H1 (cell line): ENCODE measurements at regions not wholly inside any gene's neighbourhood (a gene's known extent, or its start where the extent isn't known, plus 50 kb on each side); places are given as distances from the start of the nearest gene placed in this dataset.

Experiments used
- CTCF ChIA-PET: fragments of 300-600 bp; sonication (Branson Sonifier 250); formaldehyde crosslinking; loops from one replicate; lab custom pipeline; 2021; ENCODE audit not compliant: partially characterized antibody; lab: Charles Lee
- POLR2A ChIA-PET: fragments of 300-600 bp; sonication (Branson Sonifier 250); formaldehyde crosslinking; loops from one replicate; lab custom pipeline; 2021; ENCODE audit warnings: inconsistent platforms; ENCODE audit not compliant: partially characterized antibody; lab: Charles Lee
- DNase-seq, 2 experiments: peaks; one replicate each; pipeline versions ENCODE4 v3.0.0 to v3.0.0-alpha.2; 2010 to 2022; ENCODE audit warnings: low spot score in 2 of 2, low read depth in 1 of 2, mixed read lengths in 1 of 2
- FAIRE-seq: peaks from 2 replicates; lab custom pipeline; 2011; peaks lifted over from hg19 to GRCh38; lab: Jason Lieb, UNC
- H2AFZ ChIP-seq: 2 replicates; pipeline ENCODE4 v1.8.1; 2012; ENCODE audit warnings: low read length, inconsistent platforms
- H2AK5ac ChIP-seq: 2 replicates; pipeline ENCODE4 v1.6.1; 2013; ENCODE audit warnings: low read depth, low read length
- H2BK120ac ChIP-seq: replicated peaks from 2 replicates; pipeline ENCODE3; 2013; ENCODE audit warnings: low read depth, low read length, inconsistent platforms
- H2BK12ac ChIP-seq: 2 replicates; pipeline ENCODE4 v1.6.1; 2013; ENCODE audit warnings: low read depth, low read length
- H2BK15ac ChIP-seq: 2 replicates; pipeline ENCODE4 v1.6.1; 2013; ENCODE audit warnings: low read length
- H2BK20ac ChIP-seq: 2 replicates; pipeline ENCODE4 v1.6.1; 2013; ENCODE audit warnings: low read length
- H2BK5ac ChIP-seq: 2 replicates; pipeline ENCODE4 v1.6.1; 2013; ENCODE audit warnings: low read depth, low read length
- H3K14ac ChIP-seq: 2 replicates; pipeline ENCODE4 v1.6.1; 2013; ENCODE audit warnings: inconsistent platforms; ENCODE audit not compliant: insufficient read length
- H3K18ac ChIP-seq: 2 replicates; pipeline ENCODE4 v1.6.1; 2013; ENCODE audit warnings: low read length; ENCODE audit errors: extremely low read depth
- H3K23ac ChIP-seq: 2 replicates; pipeline ENCODE4 v1.6.1; 2013; ENCODE audit warnings: inconsistent platforms; ENCODE audit not compliant: insufficient read length
- H3K23me2 ChIP-seq: 2 replicates; pipeline ENCODE4 v1.6.1; 2013; ENCODE audit warnings: low read depth, low read length
- H3K27ac ChIP-seq: 2 replicates; pipeline ENCODE4 v1.6.1; 2011; ENCODE audit warnings: low read depth, low read length, inconsistent platforms
- H3K27me3 ChIP-seq, 4 experiments: replicated peaks in 1 of 4; 1 replicate in 1 of 4; 2 replicates in 3 of 4; pipeline versions ENCODE4 v1.6.1 to v1.8.1; 2011 to 2013; ENCODE audit warnings: low read length in 3 of 4, mild to moderate bottlenecking in 3 of 4, inconsistent platforms in 2 of 4, mixed read lengths in 2 of 4, moderate library complexity in 1 of 4; ENCODE audit not compliant: control insufficient read depth in 3 of 4, insufficient read depth in 3 of 4; ENCODE audit errors: extremely low read depth in 1 of 4
- H3K36me3 ChIP-seq, 4 experiments: 2 replicates each; pipeline versions ENCODE4 v1.6.1 to v1.8.1; 2011 to 2013; ENCODE audit warnings: mild to moderate bottlenecking in 4 of 4, low read length in 3 of 4, moderate library complexity in 2 of 4, control low read depth in 1 of 4, inconsistent platforms in 1 of 4; ENCODE audit not compliant: insufficient read depth in 4 of 4, control insufficient read depth in 2 of 4
- H3K4ac ChIP-seq: replicated peaks from 2 replicates; pipeline ENCODE3; 2013; ENCODE audit warnings: low read length, low read depth, mixed read lengths, inconsistent platforms; ENCODE audit not compliant: insufficient read length
- H3K4me1 ChIP-seq, 4 experiments: replicated peaks in 1 of 4; 1 replicate in 1 of 4; 2 replicates in 3 of 4; pipeline versions ENCODE4 v1.6.1 to v1.8.1; 2011 to 2013; ENCODE audit warnings: low read length in 3 of 4, inconsistent platforms in 2 of 4, mixed read lengths in 1 of 4; ENCODE audit not compliant: insufficient read depth in 4 of 4, control insufficient read depth in 3 of 4
- H3K4me2 ChIP-seq, 2 experiments: 2 replicates each; pipeline versions ENCODE4 v1.6.1 to v1.8.1; 2011 to 2013; ENCODE audit warnings: low read depth in 2 of 2, low read length in 2 of 2, control low read depth in 1 of 2, inconsistent platforms in 1 of 2, mild to moderate bottlenecking in 1 of 2; ENCODE audit not compliant: insufficient read depth in 1 of 2
- H3K4me3 ChIP-seq, 4 experiments: fragments of 200-600, 300-600 bp in 1 of 4; sonication (generic), shearing (Covaris generic), sonication (Bioruptor Twin) in 1 of 4; 2 replicates each; pipeline versions ENCODE4 v1.5.1 to v1.8.1; 2011 to 2016; ENCODE audit warnings: low read length in 4 of 4, low read depth in 3 of 4, control low read depth in 2 of 4, inconsistent platforms in 2 of 4, mild to moderate bottlenecking in 2 of 4, mixed read lengths in 1 of 4, moderate library complexity in 1 of 4; ENCODE audit not compliant: insufficient read depth in 2 of 4; ENCODE audit errors: extremely low read depth in 1 of 4
- H3K56ac ChIP-seq: replicated peaks from 2 replicates; pipeline ENCODE3; 2013; ENCODE audit warnings: low read depth, mild to moderate bottlenecking, mixed read lengths, low read length, inconsistent platforms; ENCODE audit not compliant: insufficient read length
- H3K79me1 ChIP-seq: 2 replicates; pipeline ENCODE4 v1.6.1; 2013; ENCODE audit warnings: low read depth, low read length, control low read depth
- H3K79me2 ChIP-seq, 2 experiments: 2 replicates each; pipeline versions ENCODE4 v1.6.1 to v1.8.1; 2012 to 2013; ENCODE audit warnings: low read length in 2 of 2, mild to moderate bottlenecking in 2 of 2, inconsistent platforms in 1 of 2; ENCODE audit not compliant: insufficient read depth in 2 of 2, control insufficient read depth in 1 of 2
- H3K9ac ChIP-seq, 4 experiments: replicated peaks in 1 of 4; 1 replicate in 1 of 4; 2 replicates in 3 of 4; pipeline versions ENCODE4 v1.6.1 to v1.8.1; 2011 to 2013; ENCODE audit warnings: low read depth in 3 of 4, low read length in 3 of 4, control low read depth in 2 of 4, mild to moderate bottlenecking in 2 of 4, moderate library complexity in 2 of 4, inconsistent platforms in 1 of 4; ENCODE audit errors: extremely low read depth in 1 of 4
- H3K9me3 ChIP-seq, 2 experiments: 2 replicates each; pipeline versions ENCODE4 v1.6.1 to v1.8.1; 2012 to 2013; ENCODE audit warnings: mild to moderate bottlenecking in 2 of 2, moderate library complexity in 2 of 2, control low read depth in 1 of 2, inconsistent platforms in 1 of 2, low read depth in 1 of 2, low read length in 1 of 2, mixed read lengths in 1 of 2; ENCODE audit not compliant: insufficient read depth in 2 of 2
- H4K20me1 ChIP-seq, 2 experiments: replicated peaks in 1 of 2; 2 replicates each; pipeline versions ENCODE3 to v1.8.1; 2011 to 2013; ENCODE audit warnings: inconsistent platforms in 2 of 2, low read length in 2 of 2, mild to moderate bottlenecking in 1 of 2; ENCODE audit not compliant: insufficient read depth in 2 of 2, control insufficient read depth in 1 of 2
- H4K5ac ChIP-seq: 2 replicates; pipeline ENCODE4 v1.6.1; 2013; ENCODE audit warnings: low read length, low read depth, mixed read lengths, inconsistent platforms; ENCODE audit not compliant: insufficient read length
- H4K8ac ChIP-seq: 2 replicates; pipeline ENCODE4 v1.8.0; 2013; ENCODE audit warnings: mild to moderate bottlenecking, moderate library complexity, low read length, inconsistent platforms; ENCODE audit not compliant: insufficient read depth; ENCODE audit errors: extremely low read depth
- H4K91ac ChIP-seq: replicated peaks from 2 replicates; pipeline ENCODE3; 2013; ENCODE audit warnings: low read length, mixed read lengths, inconsistent platforms; ENCODE audit not compliant: insufficient read length
- CBX8 ChIP-seq: fragments of 300-800, 300-1000 bp; sonication (generic); IDR thresholded peaks from 2 replicates; pipeline ENCODE4 v1.7.1; 2016; ENCODE audit warnings: low read depth, low read length, borderline replicate concordance
- POU5F1 ChIP-seq: IDR thresholded peaks from 2 replicates; pipeline ENCODE4 v1.6.1; 2011; ENCODE audit warnings: low read depth, mild to moderate bottlenecking, low read length, moderate library complexity
- TAF1 ChIP-seq: IDR thresholded peaks from 2 replicates; pipeline ENCODE4 v1.6.1; 2011; ENCODE audit warnings: mild to moderate bottlenecking, low read depth, low read length
- TAF7 ChIP-seq: optimal IDR thresholded peaks from 2 replicates; pipeline ENCODE3; 2011; ENCODE audit warnings: low read depth, mild to moderate bottlenecking, inconsistent platforms, low read length, moderate library complexity, borderline replicate concordance
- TCF12 ChIP-seq: IDR thresholded peaks from 2 replicates; pipeline ENCODE4 v1.6.1; 2011; ENCODE audit warnings: low read depth, mild to moderate bottlenecking, low read length
- ZNF274 ChIP-seq: IDR thresholded peaks from 2 replicates; pipeline ENCODE4 v1.7.0; 2012; ENCODE audit warnings: low read length, borderline replicate concordance; ENCODE audit errors: extremely low read depth
- WGBS, 2 experiments: shearing (Covaris generic) in 1 of 2; methylation state at CpG; one replicate each; pipeline versions ENCODE4 v1.1.6 to v1.1.7; 2013 to 2015; ENCODE audit warnings: low lambda C conversion rate in 2 of 2, mixed read lengths in 2 of 2, inconsistent platforms in 1 of 2, low coverage in 1 of 2, missing lambda C conversion rate in 1 of 2; ENCODE audit not compliant: insufficient replicate concordance in 2 of 2, insufficient coverage in 1 of 2, insufficient read length in 1 of 2; ENCODE audit errors: extremely low coverage in 1 of 2, missing lambda C conversion rate in 1 of 2; 5-methylcytosine and 5-hydroxymethylcytosine counted together

- 100% methylated on average over 1 of the region's 1 CpG; no CpG with 5 or more reads in 1 of the 2 experiments for WGBS, 2 experiments
- POLR2A ChIA-PET: no interaction called here
- H3K27me3 ChIP-seq: no peaks in the 10 kb centered on the region
Observed at GRCh38 chr12:77630790-77631445, 199.8 kb upstream of the NAV3 start.

More at GRCh38 chr12:77630790-77631445, 199.8 kb upstream of the NAV3 start:
- H3K4me2 ChIP-seq: no peak overlapping the region
- no peaks in the 10 kb centered on the region for H3K36me3 ChIP-seq
- no peak overlapping the region for H2AFZ ChIP-seq
- H3K4me3 ChIP-seq: no peak overlapping the region
- CTCF ChIA-PET: interaction anchor here (0.5 to 2.2 kb wide), 6 partner anchors 10 to 299 kb away, joined by 3 to 9 read pairs (median 4); no protein-coding TSS in a partner anchor
- no peak for TF ChIP-seq ZNF274
- TF ChIP-seq TAF7: no peak
- no peak for TF ChIP-seq TAF1
- no peak for TF ChIP-seq TCF12
- no peak for TF ChIP-seq CBX8
- no peak for TF ChIP-seq POU5F1
- no peaks in the 10 kb centered on the region for H3K23me2 ChIP-seq
- H4K91ac ChIP-seq: no peak overlapping the region
- H2BK12ac ChIP-seq: no peak overlapping the region
- no peaks in the 10 kb centered on the region for H3K79me1 ChIP-seq
- H3K27ac ChIP-seq: no peak overlapping the region
- H2BK120ac ChIP-seq: no peak overlapping the region
- H4K5ac ChIP-seq: no peak overlapping the region
- no peak overlapping the region for H3K23ac ChIP-seq
- no peak overlapping the region for H4K8ac ChIP-seq
- H3K4me1 ChIP-seq: no peaks in the 10 kb centered on the region
- no peak overlapping the region for H3K18ac ChIP-seq
- no peak overlapping the region for H2BK5ac ChIP-seq
- H3K9ac ChIP-seq: no peak overlapping the region
- DNase-seq: no peak
- H3K4ac ChIP-seq: no peak overlapping the region
- FAIRE-seq: no peak
- no peak overlapping the region for H2BK20ac ChIP-seq
- no peak overlapping the region for H2AK5ac ChIP-seq
- H3K79me2 ChIP-seq: no peaks in the 10 kb centered on the region
- no peak overlapping the region for H3K14ac ChIP-seq
- H2BK15ac ChIP-seq: no peak overlapping the region
- no peaks in the 10 kb centered on the region for H4K20me1 ChIP-seq
- H3K9me3 ChIP-seq: no peaks in the 10 kb centered on the region
- H3K56ac ChIP-seq: no peak overlapping the region
